ENCODE measurements at regions not wholly inside any gene's neighbourhood (a gene's known extent, or its start where the extent isn't known, plus 50 kb on each side); places are given as distances from the start of the nearest gene placed in this dataset.
"Not testable (repeated sequence)": the region's sequence is repeated elsewhere in the genome, so short reads cannot be mapped to it uniquely, and the experiment has no call there.

- WGBS, 4 donors, result 13 to 17% (median 14%) methylated on average over 3 of the region's 3 CpGs
- no peaks in the 10 kb centered on the region for H3K36me3 ChIP-seq
- H3K4me3 ChIP-seq, result no peak overlapping the region
- intact Hi-C loops (cut with DNase I), result no loop called here
- H3K27me3 ChIP-seq, result no peaks in the 10 kb centered on the region
- no peak for TF ChIP-seq POLR2A (IDR thresholded peaks at IDR 0.05)
- TF ChIP-seq CTCF (IDR thresholded peaks at IDR 0.05), result no peak
- DNase-seq (no peak), ATAC-seq (no peak)
- peak overlapping the region in 2 of 12 donors; percentile 25 to 33 for H3K27ac ChIP-seq
- no peaks in the 10 kb centered on the region for H3K9me3 ChIP-seq
- H3K4me1 ChIP-seq, result peaks cover 0 to 5% (median 0%) of the 10 kb centered on the region in 12 donors
Measured at GRCh38 chr20:55424476-55424875, 580.8 kb downstream of the CBLN4 start.

- peaks cover 0 to 4% (median 0%) of the 10 kb centered on the region in 12 donors for H3K4me1 ChIP-seq
- no peaks in the 10 kb centered on the region for H3K36me3 ChIP-seq
- no peak overlapping the region for H3K4me3 ChIP-seq
- H3K27ac ChIP-seq, result no peak overlapping the region
- no peaks in the 10 kb centered on the region for H3K9me3 ChIP-seq
- intact Hi-C loops (cut with DNase I), result no loop called here
- no peak for TF ChIP-seq CTCF (IDR thresholded peaks at IDR 0.05)
- TF ChIP-seq POLR2A (IDR thresholded peaks at IDR 0.05), result no peak
- ATAC-seq (peak in 3 of 4 donors; percentile 47 to 62 (median 55)), DNase-seq (no peak)
- WGBS, 4 donors, result 40 to 59% (median 50%) methylated on average over 1 of the region's 1 CpG
- no peaks in the 10 kb centered on the region for H3K27me3 ChIP-seq
Measured at GRCh38 chr20:55417836-55418235, 587.5 kb downstream of the CBLN4 start.

GRCh38 chr20:55415567-55416142 is 589.7 kb downstream of the CBLN4 start:
- no peak overlapping the region for H3K4me3 ChIP-seq
- H3K4me1 ChIP-seq, result peaks cover 0 to 4% (median 0%) of the 10 kb centered on the region in 12 donors
- peak in 10 of 12 donors; percentile 10 to 49 (median 28) for TF ChIP-seq CTCF (IDR thresholded peaks at IDR 0.05)
- TF ChIP-seq POLR2A (IDR thresholded peaks at IDR 0.05), result no peak
- H3K27ac ChIP-seq, result no peak overlapping the region
- H3K36me3 ChIP-seq, result no peaks in the 10 kb centered on the region
- intact Hi-C loops (cut with DNase I), result no loop called here
- 45 to 51% (median 49%) methylated on average over 7 of the region's 7 CpGs for WGBS, 4 donors
- ATAC-seq, result no peak
- H3K9me3 ChIP-seq, result no peaks in the 10 kb centered on the region
- H3K27me3 ChIP-seq, result no peaks in the 10 kb centered on the region
- DNase-seq, result no peak

GRCh38 chr20:55412508-55412907 is 592.8 kb downstream of the CBLN4 start:
- H3K27ac ChIP-seq; H3K27me3 ChIP-seq; H3K36me3 ChIP-seq; ATAC-seq; H3K9me3 ChIP-seq; DNase-seq; H3K4me1 ChIP-seq; H3K4me3 ChIP-seq; intact Hi-C loops (cut with DNase I): not testable (repeated sequence)
- WGBS, 4 donors, result 54 to 57% methylated on average over 1 of the region's 1 CpG; no CpG with 5 or more reads in 2 of the 4 donors

- Histone ChIP-seq H3K4me1 (no peaks in the 10 kb centered on the region), H3K27me3 (no peaks in the 10 kb centered on the region), H3K27ac (no peak overlapping the region), H3K9me3 (peaks cover 0 to 17% (median 0%) of the 10 kb centered on the region in 12 donors), H3K36me3 (no peaks in the 10 kb centered on the region), H3K4me3 (no peak overlapping the region)
- WGBS, 4 donors, result 53 to 80% (median 69%) methylated on average over 2 of the region's 2 CpGs
- TF ChIP-seq CTCF (IDR thresholded peaks at IDR 0.05) (no peak), POLR2A (IDR thresholded peaks at IDR 0.05) (no peak)
- DNase-seq (no peak), ATAC-seq (no peak)
- intact Hi-C loops (cut with DNase I), result no loop called here
Measured at GRCh38 chr20:55406891-55407290, 598.4 kb downstream of the CBLN4 start.
